ENCODE measurements at regions not wholly inside any gene's neighbourhood (a gene's known extent, or its start where the extent isn't known, plus 50 kb on each side); places are given as distances from the start of the nearest gene placed in this dataset.

- H3K4me3 ChIP-seq: no peak overlapping the region
- peak overlapping the region in 3 of 5 donors; percentile 14 to 86 (median 70) for H3K27ac ChIP-seq
- H3K36me3 ChIP-seq (replicated peaks in 1 of 2): no peaks in the 10 kb centered on the region
- intact Hi-C loops (cut with DNase I): loop anchor here (10.0 kb wide), 2 partner anchors 104 to 386 kb away; partner anchors contain the start of gene GADD45G (in 1 of the 2)
- DNase-seq: peak in 2 of 7 donors; percentile 55 to 61
- H3K4me1 ChIP-seq (replicated peaks in 1 of 2): peaks cover 35 to 47% of the 10 kb centered on the region in 2 donors
- WGBS, 4 donors: 75 to 85% (median 78%) methylated on average over 7 of the region's 7 CpGs
- TF ChIP-seq CTCF (IDR thresholded peaks at IDR 0.05): no peak
- TF ChIP-seq POLR2A (IDR thresholded peaks at IDR 0.05): no peak
- H3K27me3 ChIP-seq: no peaks in the 10 kb centered on the region
- H3K9me3 ChIP-seq (replicated peaks in 1 of 3): no peaks in the 10 kb centered on the region
These were observed 386.5 kb downstream of the GADD45G start for GRCh38 chr9:89991204-89991790.

- intact Hi-C loops (cut with DNase I): loop anchor here (10.0 kb wide), 2 partner anchors 102 to 388 kb away; partner anchors contain the start of gene GADD45G (in 1 of the 2)
- Histone ChIP-seq H3K4me3 (no peak overlapping the region), H3K27me3 (no peaks in the 10 kb centered on the region), H3K9me3 (replicated peaks in 1 of 3) (no peaks in the 10 kb centered on the region), H3K4me1 (replicated peaks in 1 of 2) (peaks cover 35 to 47% of the 10 kb centered on the region in 2 donors), H3K36me3 (replicated peaks in 1 of 2) (no peaks in the 10 kb centered on the region), H3K27ac (peak overlapping the region in 4 of 5 donors; percentile 26 to 86 (median 68))
- 48 to 54% (median 51%) methylated on average over 15 to 16 of the region's 16 CpGs for WGBS, 4 donors
- TF ChIP-seq POLR2A (IDR thresholded peaks at IDR 0.05): peak in 1 of 2 donors; percentile 35
- TF ChIP-seq CTCF (IDR thresholded peaks at IDR 0.05): peak in 3 of 6 experiments; percentile 7 to 26 (median 15)
- peak; percentile 51 to 84 (median 71) for DNase-seq
These were observed 387.8 kb downstream of the GADD45G start for GRCh38 chr9:89992326-89993198.

- Histone ChIP-seq H3K27ac (peak overlapping the region in 4 of 5 donors; percentile 73 to 86 (median 76)), H3K4me3 (no peak overlapping the region), H3K27me3 (no peaks in the 10 kb centered on the region), H3K4me1 (replicated peaks in 1 of 2) (peaks cover 35 to 51% of the 10 kb centered on the region in 2 donors), H3K9me3 (replicated peaks in 1 of 3) (no peaks in the 10 kb centered on the region), H3K36me3 (replicated peaks in 1 of 2) (no peaks in the 10 kb centered on the region)
- TF ChIP-seq CTCF (IDR thresholded peaks at IDR 0.05) (no peak), POLR2A (IDR thresholded peaks at IDR 0.05) (peak in 1 of 2 donors; percentile 12)
- intact Hi-C loops (cut with DNase I): loop anchor here (10.0 kb wide), 2 partner anchors 101 to 389 kb away; partner anchors contain the start of gene GADD45G (in 1 of the 2)
- 3 to 7% (median 3%) methylated on average over 5 of the region's 5 CpGs for WGBS, 4 donors
- DNase-seq: peak; percentile 50 to 92 (median 81)
These were observed 389.1 kb downstream of the GADD45G start for GRCh38 chr9:89993678-89994630.
